Testis (tissue), 2 donors: ENCODE measurements at regions not wholly inside any gene's neighbourhood (a gene's known extent, or its start where the extent isn't known, plus 50 kb on each side); places are given as distances from the start of the nearest gene placed in this dataset.

ENCODE experiments used
- POLR2A ChIP-seq: fragments of 450-650 bp; IDR thresholded peaks from one replicate; pipeline ENCODE4 v1.6.1; 2017; ENCODE audit warnings: antibody characterized with exemption, mild to moderate bottlenecking, moderate library complexity
- TF ChIP-seq, protein P1 (sequence below), 3 experiments: fragments of 450-650 bp in 2 of 3; fragments of 200-600 bp in 1 of 3; sonication (generic) in 1 of 3; IDR thresholded peaks; one replicate each; pipeline ENCODE4 v1.5.1; 2016 to 2019; ENCODE audit warnings: antibody characterized with exemption in 3 of 3, mild to moderate bottlenecking in 2 of 3, moderate library complexity in 1 of 3

DNA sequence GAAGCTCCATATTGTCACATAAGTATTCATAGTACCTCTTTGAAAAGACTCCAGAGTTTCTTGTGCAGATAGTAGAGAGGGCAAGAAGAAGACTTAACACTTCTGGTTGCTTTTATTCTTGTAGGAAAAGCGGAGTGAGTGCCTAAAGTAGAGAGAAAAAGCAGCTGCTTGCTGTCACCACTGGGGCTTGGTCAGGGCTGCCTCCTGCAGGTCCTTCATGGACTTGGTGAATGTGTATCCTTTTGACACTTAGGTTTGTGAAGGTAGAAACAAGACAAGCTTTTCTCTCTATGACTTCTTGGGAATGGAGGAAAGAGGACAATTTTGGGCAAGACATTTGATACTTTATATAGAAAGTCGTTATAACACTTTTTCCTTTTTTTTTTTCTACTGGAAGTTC is 312.8 kb upstream of the FANCL start:
- TF ChIP-seq, protein P1, sequence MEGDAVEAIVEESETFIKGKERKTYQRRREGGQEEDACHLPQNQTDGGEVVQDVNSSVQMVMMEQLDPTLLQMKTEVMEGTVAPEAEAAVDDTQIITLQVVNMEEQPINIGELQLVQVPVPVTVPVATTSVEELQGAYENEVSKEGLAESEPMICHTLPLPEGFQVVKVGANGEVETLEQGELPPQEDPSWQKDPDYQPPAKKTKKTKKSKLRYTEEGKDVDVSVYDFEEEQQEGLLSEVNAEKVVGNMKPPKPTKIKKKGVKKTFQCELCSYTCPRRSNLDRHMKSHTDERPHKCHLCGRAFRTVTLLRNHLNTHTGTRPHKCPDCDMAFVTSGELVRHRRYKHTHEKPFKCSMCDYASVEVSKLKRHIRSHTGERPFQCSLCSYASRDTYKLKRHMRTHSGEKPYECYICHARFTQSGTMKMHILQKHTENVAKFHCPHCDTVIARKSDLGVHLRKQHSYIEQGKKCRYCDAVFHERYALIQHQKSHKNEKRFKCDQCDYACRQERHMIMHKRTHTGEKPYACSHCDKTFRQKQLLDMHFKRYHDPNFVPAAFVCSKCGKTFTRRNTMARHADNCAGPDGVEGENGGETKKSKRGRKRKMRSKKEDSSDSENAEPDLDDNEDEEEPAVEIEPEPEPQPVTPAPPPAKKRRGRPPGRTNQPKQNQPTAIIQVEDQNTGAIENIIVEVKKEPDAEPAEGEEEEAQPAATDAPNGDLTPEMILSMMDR (IDR thresholded peaks at IDR 0.05) = no peak
- TF ChIP-seq POLR2A = no peak
